ENCODE measurements at regions not wholly inside any gene's neighbourhood (a gene's known extent, or its start where the extent isn't known, plus 50 kb on each side); places are given as distances from the start of the nearest gene placed in this dataset.

GRCh38 chr20:52643034-52643433, 329.1 kb upstream of the TSHZ2 start:
- no peak for TF ChIP-seq ELF1 (IDR thresholded peaks at IDR 0.05; ENCODE audit: borderline replicate concordance, low read depth)
- no peak for TF ChIP-seq CTCF (IDR thresholded peaks at IDR 0.05 in 2 of 3, conservative IDR thresholded peaks at IDR 0.05 in 1 of 3; ENCODE audit: borderline replicate concordance in 1 of 3, insufficient read depth in 1 of 3, low read depth in 2 of 3, low read length in 2 of 3)
- no peak for TF ChIP-seq TCF7L2 (IDR thresholded peaks at IDR 0.05; ENCODE audit: borderline replicate concordance, extremely low read depth, insufficient read depth, insufficient read length)
- TF ChIP-seq POLR2AphosphoS5 (IDR thresholded peaks at IDR 0.05; ENCODE audit: low read depth, low read length): no peak
- no peak for TF ChIP-seq ATF3 (IDR thresholded peaks at IDR 0.05)
- no peak for TF ChIP-seq SP1 (IDR thresholded peaks at IDR 0.05; ENCODE audit: low read depth)
- no peak for TF ChIP-seq SRF (IDR thresholded peaks at IDR 0.05; ENCODE audit: low read depth)
- no peak for TF ChIP-seq CBX3 (IDR thresholded peaks at IDR 0.05; ENCODE audit: low read depth)
- no peak for TF ChIP-seq EZH2 (IDR thresholded peaks at IDR 0.05)
- TF ChIP-seq FOSL1 (IDR thresholded peaks at IDR 0.05; ENCODE audit: low read depth): no peak
- TF ChIP-seq SIN3A (IDR thresholded peaks at IDR 0.05; ENCODE audit: low read depth): no peak
- TF ChIP-seq RAD21 (IDR thresholded peaks at IDR 0.05; ENCODE audit: low read depth): no peak
- TF ChIP-seq EZH2phosphoT487 (IDR thresholded peaks at IDR 0.05; ENCODE audit: borderline replicate concordance): no peak
- no peak for TF ChIP-seq YY1 (IDR thresholded peaks at IDR 0.05; ENCODE audit: extremely low read depth, insufficient replicate concordance, low read depth, low read length)
- TF ChIP-seq POLR2A (IDR thresholded peaks at IDR 0.05; ENCODE audit: borderline replicate concordance, extremely low read depth, insufficient read depth, insufficient read length): no peak
- TF ChIP-seq REST (IDR thresholded peaks at IDR 0.05; ENCODE audit: low read depth): no peak
- no peak for TF ChIP-seq CEBPB (IDR thresholded peaks at IDR 0.05; ENCODE audit: low read depth)
- TF ChIP-seq MAX (IDR thresholded peaks at IDR 0.05): no peak
- no peak for TF ChIP-seq ZNF274 (IDR thresholded peaks at IDR 0.05; ENCODE audit: low read depth, low read length)
- Histone ChIP-seq H2AFZ (ENCODE audit: low read depth, low read length, poor library complexity, severe bottlenecking) (no peak overlapping the region), H3K9me2 (ENCODE audit: insufficient read depth) (no peaks in the 10 kb centered on the region), H3K9ac (ENCODE audit: low read length) (no peak overlapping the region), H3K9me3 (ENCODE audit: control insufficient read depth in 1 of 2, insufficient read depth in 1 of 2, low read depth in 1 of 2, low read length in 2 of 2) (no peaks in the 10 kb centered on the region; a peak in 2 of 4 replicates), H3K4me3 (replicated peaks in 1 of 2; ENCODE audit: low read depth in 1 of 2, low read length in 2 of 2) (no peak overlapping the region), H3K79me2 (ENCODE audit: insufficient read depth, low read length) (no peaks in the 10 kb centered on the region), H3K27ac (ENCODE audit: low read depth, low read length) (no peak overlapping the region), H3K36me3 (ENCODE audit: control insufficient read depth in 1 of 2, insufficient read depth in 2 of 2, low read length in 2 of 2) (no peaks in the 10 kb centered on the region), H3K4me2 (ENCODE audit: low read length) (no peak overlapping the region), H4K20me1 (ENCODE audit: insufficient read depth) (no peaks in the 10 kb centered on the region), H3K27me3 (ENCODE audit: insufficient read depth, low read length) (no peaks in the 10 kb centered on the region), H3K4me1 (ENCODE audit: control insufficient read depth in 1 of 2, insufficient read depth in 2 of 2, low read length in 2 of 2) (no peaks in the 10 kb centered on the region)
- no peak for DNase-seq (ENCODE audit: low read depth, low spot score)
- ChIA-PET POLR2A (no interaction called here), RAD21 (ENCODE audit: low non-redundant PET in 1 of 2, low total read pairs in 2 of 2, uncharacterized antibody in 2 of 2, unreplicated experiment in 2 of 2) (no interaction called here), CTCF (no interaction called here)
- intact Hi-C loops (cut with micrococcal nuclease): no loop called here
- ATAC-seq: no peak
- no TSS peak for BruUV-seq (replicated peaks)

All from HCT116 (cell line).